Right ventricle myocardium inferior (tissue), 1 donor: ENCODE measurements at regions not wholly inside any gene's neighbourhood (a gene's known extent, or its start where the extent isn't known, plus 50 kb on each side); places are given as distances from the start of the nearest gene placed in this dataset.
A peak's percentile ranks its signal among the peaks of the same experiment; 100 is the strongest.
"Not testable (repeated sequence)": the region's sequence is repeated elsewhere in the genome, so short reads cannot be mapped to it uniquely, and the experiment has no call there.

Experiments
- ATAC-seq: fragments of 200-7000 bp; cut with Tn5 transposase; one replicate; pipeline ENCODE4 v1.9.1; 2020; ENCODE audit warnings: mild to moderate bottlenecking, moderate library complexity
- DNase-seq: peaks from one replicate; pipeline ENCODE4 v3.0.0; 2021; ENCODE audit errors: missing footprints
- intact Hi-C: fragments of 100-400 bp; cut with DNase I; formaldehyde crosslinking; loops from one replicate; pipeline ENCODE4 v1.11.0; 2022
- donor health status: DM: no; HTN: yes; CAD: no; lungs with severe emphysema.

GRCh38 chr11:4315292-4315691 lies 52.9 kb downstream of the OR52B4 start:
- ATAC-seq, intact Hi-C loops, DNase-seq: not testable (repeated sequence)

- ATAC-seq, DNase-seq, intact Hi-C loops: not testable (repeated sequence)
These were observed 91.0 kb downstream of the OR52B4 start for GRCh38 chr11:4277225-4277624.

DNA sequence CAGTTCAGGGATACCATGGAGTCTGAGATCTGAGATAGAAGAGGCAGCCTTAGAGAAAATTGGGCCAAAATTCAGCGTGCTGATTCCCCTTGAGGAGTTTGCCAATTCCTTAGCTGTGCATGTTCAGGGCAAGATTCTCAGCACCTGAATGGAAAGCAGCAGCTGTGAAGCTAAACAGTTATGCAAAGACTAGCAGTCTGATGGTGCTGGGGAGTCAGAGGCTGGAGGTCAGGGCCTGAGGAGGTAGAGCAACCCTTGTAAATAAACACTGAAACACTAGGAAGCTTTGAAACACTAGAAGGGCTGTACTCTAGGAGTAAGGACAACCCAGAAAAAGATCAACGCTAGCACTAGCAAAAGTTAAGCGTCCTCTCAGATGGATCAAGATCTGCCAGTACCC lies 117.1 kb downstream of the OR52B4 start:
- intact Hi-C loops, DNase-seq, ATAC-seq: not testable (repeated sequence)

DNA sequence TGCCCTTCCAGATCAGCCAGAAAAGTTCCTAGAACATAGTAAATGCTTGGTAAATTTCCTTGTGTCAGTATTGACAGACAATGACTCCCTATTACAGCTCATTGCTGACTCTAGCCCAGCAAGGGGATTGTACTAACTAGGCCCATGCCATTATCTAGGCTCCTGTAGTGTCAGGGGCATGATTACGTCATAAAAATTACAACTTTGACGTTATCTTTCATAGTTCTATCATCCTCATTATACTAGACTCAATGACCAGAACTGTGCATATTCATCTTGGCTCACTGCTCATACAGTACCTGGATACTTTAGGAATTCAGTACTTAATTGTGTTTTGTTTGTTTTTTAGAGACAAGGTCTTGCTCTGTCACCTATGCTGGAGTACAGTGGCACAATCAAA lies 118.7 kb downstream of the OR52B4 start:
- intact Hi-C loops, ATAC-seq, DNase-seq: not testable (repeated sequence)

- intact Hi-C loops, ATAC-seq: not testable (repeated sequence)
- peak; percentile 62 for DNase-seq
These were observed 130.4 kb downstream of the OR52B4 start for GRCh38 chr11:4237771-4238170.

- ATAC-seq, DNase-seq, intact Hi-C loops: not testable (repeated sequence)
These were observed 124.3 kb downstream of the RRM1 start for GRCh38 chr11:4218857-4219256.

DNA sequence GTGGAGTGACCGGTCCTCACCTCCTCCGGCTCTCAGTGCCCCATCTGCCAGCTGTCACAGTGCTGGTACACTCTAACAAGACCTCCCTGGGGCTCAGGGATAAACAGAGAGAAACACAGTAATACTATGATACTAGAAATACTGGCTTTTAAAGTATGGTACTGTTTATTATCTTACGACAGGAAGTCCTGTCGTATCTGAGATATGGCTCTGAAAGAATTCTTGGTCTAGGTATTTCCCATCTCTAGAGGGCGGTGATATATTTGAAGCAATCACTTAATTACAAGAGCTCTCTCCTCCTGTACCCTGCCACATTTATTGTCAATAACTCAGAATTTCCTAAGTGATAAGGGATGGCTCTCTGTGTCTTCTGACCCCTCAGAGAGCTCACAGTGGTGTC lies 119.1 kb downstream of the RRM1 start:
- no peak for ATAC-seq
- intact Hi-C loops: no loop called here
- DNase-seq: no peak

GRCh38 chr11:4211991-4212390 lies 117.4 kb downstream of the RRM1 start:
- DNase-seq: no peak
- intact Hi-C loops: no loop called here
- ATAC-seq: no peak

DNA sequence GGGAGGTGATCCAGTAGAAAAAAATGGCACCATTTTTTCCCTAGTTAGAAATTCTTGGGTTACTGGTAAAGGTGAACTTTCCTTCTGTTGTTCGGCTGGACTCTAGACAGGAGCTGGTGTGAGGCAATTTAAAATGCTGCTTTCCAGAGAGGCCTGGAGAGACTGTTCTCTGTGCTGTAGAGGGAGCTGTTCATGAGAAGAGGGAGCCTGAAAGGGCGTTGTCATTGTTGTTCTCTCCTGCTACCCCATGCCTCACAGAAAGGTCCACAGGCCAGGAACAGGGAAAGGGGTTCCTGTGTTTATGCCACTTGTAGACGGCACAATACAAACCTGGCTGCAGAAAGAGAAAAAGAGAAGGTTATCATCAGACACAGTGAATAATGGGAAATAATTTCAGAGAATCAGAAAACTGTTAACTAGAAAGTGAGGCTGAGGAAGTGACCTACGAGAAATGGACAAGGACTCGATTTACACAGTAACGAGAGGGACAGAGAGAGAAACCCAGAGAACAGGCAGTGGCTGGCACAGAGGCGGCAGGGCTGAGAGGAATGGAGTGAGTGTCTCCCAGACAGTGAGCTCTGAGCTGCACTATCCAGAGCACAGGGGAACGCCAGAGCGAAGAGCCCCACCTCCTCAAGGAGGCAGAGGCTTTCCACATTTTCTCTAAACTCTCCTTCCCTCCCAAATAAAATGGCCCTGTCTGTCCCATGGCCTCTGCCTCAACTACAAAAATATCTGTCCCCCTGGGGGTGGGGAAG lies 109.2 kb downstream of the RRM1 start:
- DNase-seq: no peak
- intact Hi-C loops: no loop called here
- peak; percentile 79 for ATAC-seq

GRCh38 chr11:4202749-4203148 lies 108.2 kb downstream of the RRM1 start:
- DNase-seq (no peak), ATAC-seq (peak; percentile 89)
- intact Hi-C loops: no loop called here

DNA sequence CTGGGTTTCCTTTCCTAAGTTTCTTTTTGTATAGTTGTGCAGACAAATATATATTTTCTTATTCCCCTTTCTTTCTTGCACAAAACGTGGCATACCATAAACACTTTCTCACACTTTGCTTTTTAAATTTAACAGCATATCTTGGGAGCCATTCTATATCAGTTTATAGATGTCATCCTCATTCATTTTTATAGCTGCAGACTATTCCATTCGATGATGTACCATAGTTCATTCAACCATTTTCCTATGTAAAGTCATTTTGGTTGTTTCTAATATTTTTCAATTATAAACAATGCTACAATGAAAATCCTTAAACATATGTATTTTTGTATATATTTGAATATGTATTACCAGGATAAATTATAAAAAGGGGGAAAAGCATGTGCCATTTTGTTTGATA lies 102.5 kb downstream of the RRM1 start:
- ATAC-seq: no peak

GRCh38 chr11:4195909-4196308 lies 101.3 kb downstream of the RRM1 start:
- no peak for DNase-seq
- intact Hi-C loops: no loop called here
- ATAC-seq: no peak

More for the DNA sequence above, 102.5 kb downstream of the RRM1 start:
- intact Hi-C loops: no loop called here
- no peak for DNase-seq

DNA sequence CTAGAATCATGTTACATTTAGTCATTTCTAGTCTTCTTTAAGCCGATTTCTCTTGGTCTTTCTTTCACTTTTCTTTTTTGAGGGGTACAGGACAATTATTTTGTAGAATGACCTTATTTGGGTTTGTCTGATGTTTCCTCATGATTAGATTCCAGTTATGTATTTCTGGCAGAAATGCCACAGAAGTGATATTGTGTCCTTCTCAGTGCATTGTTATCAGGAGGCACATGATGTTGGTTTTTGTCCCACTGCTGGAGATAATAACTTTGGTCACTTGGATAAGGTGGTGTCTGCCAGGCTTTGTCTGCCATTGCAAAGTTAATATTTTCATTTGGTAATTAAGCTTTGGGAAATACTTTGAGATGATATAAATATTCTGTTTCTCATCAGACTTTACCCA lies 100.3 kb downstream of the RRM1 start:
- intact Hi-C loops: no loop called here
- no peak for DNase-seq
- no peak for ATAC-seq

DNA sequence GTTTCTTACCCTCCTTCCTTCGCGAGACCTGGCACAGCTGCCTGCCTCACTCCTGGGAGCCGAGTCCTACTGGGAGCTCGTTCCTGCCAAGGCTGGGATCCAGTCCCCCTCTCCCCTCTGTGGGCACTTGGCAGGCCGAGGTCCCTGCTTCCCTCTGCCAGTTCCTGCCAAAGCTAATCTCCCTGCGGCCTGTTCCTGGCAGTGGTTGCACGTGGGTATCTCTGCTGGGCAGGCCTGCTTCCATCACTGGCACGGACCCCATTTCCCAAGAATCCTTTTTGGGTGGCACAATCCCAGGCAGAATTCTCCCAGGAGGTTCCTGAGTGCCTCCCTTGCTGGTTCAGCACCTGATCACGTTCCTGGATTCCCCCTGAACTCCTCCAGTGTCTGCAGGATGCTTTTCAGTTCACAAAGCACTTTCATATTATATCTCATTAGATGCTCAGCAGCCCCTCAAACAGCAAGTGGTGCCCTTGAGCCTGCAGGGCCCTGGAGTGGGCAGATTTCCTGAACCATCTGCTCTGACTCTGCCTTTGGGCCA lies 96.5 kb downstream of the RRM1 start:
- peak; percentile 80 for ATAC-seq

DNA sequence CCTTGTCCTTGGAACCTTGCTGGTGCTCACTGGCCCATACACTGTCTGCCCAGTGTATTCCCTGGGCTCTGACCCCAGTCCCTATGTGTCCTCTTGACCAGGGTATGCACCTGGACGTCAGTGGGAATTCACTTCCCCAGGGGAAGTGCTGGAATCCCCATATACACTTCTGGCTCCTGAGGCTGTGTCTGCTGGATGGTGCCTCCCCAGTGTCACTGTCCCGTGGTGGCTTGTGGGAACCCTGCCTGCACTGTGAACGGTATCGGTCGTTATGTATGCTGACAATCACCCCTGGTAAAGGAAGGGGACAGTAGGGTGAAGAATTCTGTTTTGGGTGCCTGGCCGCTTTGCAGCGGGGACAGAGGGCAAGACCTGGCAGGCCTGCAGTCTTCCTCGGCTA lies 95.9 kb downstream of the RRM1 start:
- ATAC-seq (no peak), DNase-seq (no peak)
- intact Hi-C loops: no loop called here

More for the DNA sequence above, 96.5 kb downstream of the RRM1 start:
- intact Hi-C loops: no loop called here
- DNase-seq: peak; percentile 75

- ATAC-seq: no peak
- intact Hi-C loops: no loop called here
- DNase-seq: no peak
These were observed 95.5 kb downstream of the RRM1 start for GRCh38 chr11:4190098-4190497.
